H1 (cell line): ENCODE measurements at regions not wholly inside any gene's neighbourhood (a gene's known extent, or its start where the extent isn't known, plus 50 kb on each side); places are given as distances from the start of the nearest gene placed in this dataset.

Experiments used
- BACH1 ChIP-seq: IDR thresholded peaks from 2 replicates; pipeline ENCODE4 v1.6.1; 2012; ENCODE audit warnings: low read length, improper control_type of control experiment
- CEBPB ChIP-seq: IDR thresholded peaks from 2 replicates; pipeline ENCODE4 v1.6.1; 2012; ENCODE audit warnings: low read depth, low read length
- POLR2A ChIP-seq, 2 experiments: IDR thresholded peaks; 1 replicate in 1 of 2; 2 replicates in 1 of 2; pipeline ENCODE4 v1.6.1; 2011; ENCODE audit warnings: low read depth in 2 of 2, low read length in 2 of 2, mild to moderate bottlenecking in 2 of 2; ENCODE audit errors: control extremely low read depth in 1 of 2
- TF ChIP-seq, protein P1 (sequence below), 3 experiments: IDR thresholded peaks; 1 replicate in 2 of 3; 2 replicates in 1 of 3; pipeline versions ENCODE4 v1.5.1 to v1.6.1; 2011; ENCODE audit warnings: low read length in 3 of 3, mild to moderate bottlenecking in 3 of 3, inconsistent platforms in 2 of 3, low read depth in 1 of 3, moderate library complexity in 1 of 3; ENCODE audit not compliant: insufficient read depth in 1 of 3; ENCODE audit errors: control extremely low read depth in 1 of 3

GRCh38 chr13:111614009-111614408, 293.6 kb downstream of the TEX29 start:
- TF ChIP-seq BACH1 (no peak), POLR2A (IDR thresholded peaks at IDR 0.05; ENCODE audit: control extremely low read depth in 1 of 2, low read depth in 2 of 2, low read length in 2 of 2) (no peak), CEBPB (no peak)
- TF ChIP-seq, protein P1, sequence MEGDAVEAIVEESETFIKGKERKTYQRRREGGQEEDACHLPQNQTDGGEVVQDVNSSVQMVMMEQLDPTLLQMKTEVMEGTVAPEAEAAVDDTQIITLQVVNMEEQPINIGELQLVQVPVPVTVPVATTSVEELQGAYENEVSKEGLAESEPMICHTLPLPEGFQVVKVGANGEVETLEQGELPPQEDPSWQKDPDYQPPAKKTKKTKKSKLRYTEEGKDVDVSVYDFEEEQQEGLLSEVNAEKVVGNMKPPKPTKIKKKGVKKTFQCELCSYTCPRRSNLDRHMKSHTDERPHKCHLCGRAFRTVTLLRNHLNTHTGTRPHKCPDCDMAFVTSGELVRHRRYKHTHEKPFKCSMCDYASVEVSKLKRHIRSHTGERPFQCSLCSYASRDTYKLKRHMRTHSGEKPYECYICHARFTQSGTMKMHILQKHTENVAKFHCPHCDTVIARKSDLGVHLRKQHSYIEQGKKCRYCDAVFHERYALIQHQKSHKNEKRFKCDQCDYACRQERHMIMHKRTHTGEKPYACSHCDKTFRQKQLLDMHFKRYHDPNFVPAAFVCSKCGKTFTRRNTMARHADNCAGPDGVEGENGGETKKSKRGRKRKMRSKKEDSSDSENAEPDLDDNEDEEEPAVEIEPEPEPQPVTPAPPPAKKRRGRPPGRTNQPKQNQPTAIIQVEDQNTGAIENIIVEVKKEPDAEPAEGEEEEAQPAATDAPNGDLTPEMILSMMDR (IDR thresholded peaks at IDR 0.05; ENCODE audit: control extremely low read depth in 1 of 3, insufficient read depth in 1 of 3, low read depth in 1 of 3, low read length in 3 of 3) = no peak
